GM19240 (cell line): ENCODE measurements at regions not wholly inside any gene's neighbourhood (a gene's known extent, or its start where the extent isn't known, plus 50 kb on each side); places are given as distances from the start of the nearest gene placed in this dataset.

Source experiments
- DNase-seq: peaks from one replicate; pipeline ENCODE4 v3.0.0; 2011; ENCODE audit warnings: low spot score; ENCODE audit not compliant: insufficient read length

- no peak for DNase-seq
Measured at GRCh38 chr6:137271245-137272183, 52.3 kb upstream of the IFNGR1 start.

- DNase-seq = no peak
Measured at GRCh38 chr6:137269803-137270202, 50.6 kb upstream of the IFNGR1 start.

- DNase-seq = no peak
Measured at GRCh38 chr6:137269347-137269746, 50.2 kb upstream of the IFNGR1 start.
